Renal pelvis (tissue), 1 donor: ENCODE measurements at regions not wholly inside any gene's neighbourhood (a gene's known extent, or its start where the extent isn't known, plus 50 kb on each side); places are given as distances from the start of the nearest gene placed in this dataset.

Source experiments
- DNase-seq: peaks from one replicate; pipeline ENCODE4 v3.0.0-alpha.2; 2013

GRCh38 chr12:45549337-45549902 is 180.1 kb upstream of the ARID2 start:
- no peak for DNase-seq

DNA sequence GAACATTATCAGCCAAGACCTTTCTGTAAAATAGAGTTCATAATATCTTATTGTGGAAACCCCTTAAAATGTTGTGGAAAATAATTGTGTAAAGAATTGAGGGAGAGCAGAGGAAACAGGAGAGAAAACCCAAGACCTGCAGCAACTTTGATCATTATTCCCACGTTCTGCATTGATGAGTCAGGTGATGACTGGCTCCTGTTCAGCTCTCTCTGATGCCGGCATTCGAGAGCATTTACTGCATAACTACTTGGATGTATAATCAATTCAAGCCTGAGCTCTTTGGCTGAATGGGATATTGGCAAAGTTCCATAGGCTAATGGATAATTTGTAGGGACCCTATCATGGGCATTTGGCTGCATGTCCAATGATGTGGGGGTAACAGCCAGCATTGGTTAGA is 176.3 kb upstream of the ARID2 start:
- no peak for DNase-seq

DNA sequence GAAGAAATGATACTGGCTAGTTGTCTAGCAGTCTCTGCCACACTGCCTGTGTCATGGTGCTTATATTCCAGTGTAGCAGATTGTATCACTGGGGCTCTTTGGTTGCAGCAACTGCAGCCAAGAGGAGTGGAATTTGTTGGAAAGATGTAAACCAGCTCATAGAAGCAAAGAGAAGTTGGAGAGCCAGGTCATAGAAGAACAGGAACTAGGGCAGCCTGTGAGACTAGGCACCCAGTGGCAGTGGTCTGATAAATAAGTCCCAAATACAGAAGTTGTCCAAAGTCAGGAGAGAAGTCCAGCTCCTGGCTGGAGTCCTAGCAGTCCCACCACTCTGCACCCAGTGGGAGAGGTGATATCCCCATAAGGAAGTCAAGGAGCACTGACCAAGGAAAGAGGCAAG is 172.5 kb upstream of the ARID2 start:
- DNase-seq, result no peak

- DNase-seq, result no peak
Measured at GRCh38 chr12:45558353-45558752, 171.2 kb upstream of the ARID2 start.

DNA sequence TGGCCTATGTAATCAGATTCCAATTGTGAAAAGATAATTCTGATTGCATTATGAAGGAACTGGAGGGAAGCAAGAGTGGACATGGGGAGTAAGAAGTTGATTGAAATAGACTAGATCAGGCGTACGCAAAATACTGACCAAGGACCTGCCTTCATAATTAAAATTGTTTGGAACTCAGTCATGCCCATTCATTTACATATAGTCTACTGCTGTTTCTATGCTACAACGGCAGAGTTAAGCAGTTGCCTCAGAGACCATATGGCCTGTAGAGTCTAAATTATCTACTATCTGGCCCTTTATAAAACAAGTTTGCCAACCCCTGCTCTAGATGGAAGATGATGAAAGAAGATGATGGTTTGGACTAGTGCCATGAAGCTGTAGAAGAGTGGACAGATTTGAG is 170.0 kb upstream of the ARID2 start:
- no peak for DNase-seq

GRCh38 chr12:45560689-45561088 is 168.8 kb upstream of the ARID2 start:
- DNase-seq, result no peak

DNA sequence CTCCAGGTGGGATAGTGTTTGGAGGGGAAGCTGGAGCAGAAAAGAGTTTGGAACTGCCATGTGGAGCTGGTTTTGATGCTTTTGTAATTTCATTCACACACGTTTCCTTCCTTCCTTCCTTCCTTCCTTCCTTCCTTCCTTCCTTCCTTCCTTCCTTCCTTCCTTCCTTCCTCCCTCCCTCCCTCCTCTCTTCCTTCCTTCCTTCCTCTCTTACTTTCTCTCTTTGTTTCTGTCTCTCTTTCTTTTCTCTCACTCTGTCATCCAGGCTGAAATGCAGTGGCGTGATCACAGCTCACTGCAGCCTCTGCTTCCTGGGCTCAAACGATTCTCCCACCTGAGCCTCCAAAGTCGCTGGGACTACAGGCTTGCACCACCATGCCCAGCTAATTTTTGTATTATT is 168.0 kb upstream of the ARID2 start:
- no peak for DNase-seq

- no peak for DNase-seq
Measured at GRCh38 chr12:45565590-45565989, 163.9 kb upstream of the ARID2 start.

- DNase-seq, result no peak
Measured at GRCh38 chr12:45566257-45566656, 163.2 kb upstream of the ARID2 start.

GRCh38 chr12:45568808-45569207 is 160.7 kb upstream of the ARID2 start:
- peak; percentile 89 for DNase-seq

DNA sequence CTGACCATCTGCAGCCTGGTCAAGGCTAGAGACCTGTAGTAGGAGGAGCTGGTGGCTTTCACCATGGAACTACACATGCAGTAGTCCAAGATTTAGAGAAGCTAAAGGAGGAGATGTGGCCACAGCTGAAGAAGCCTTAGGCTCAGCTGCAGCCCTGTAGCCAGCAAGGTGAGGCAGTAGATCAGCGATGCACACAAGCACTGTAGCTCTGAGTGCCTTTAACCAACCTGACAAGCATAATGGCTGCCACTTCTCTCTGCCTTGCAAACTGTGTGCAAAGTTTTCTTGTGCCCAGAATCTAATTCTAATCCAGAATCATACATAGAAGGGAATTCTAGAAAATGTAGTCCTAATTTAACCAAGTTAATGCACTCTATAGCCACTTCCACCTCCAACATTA is 159.0 kb upstream of the ARID2 start:
- DNase-seq, result no peak

DNA sequence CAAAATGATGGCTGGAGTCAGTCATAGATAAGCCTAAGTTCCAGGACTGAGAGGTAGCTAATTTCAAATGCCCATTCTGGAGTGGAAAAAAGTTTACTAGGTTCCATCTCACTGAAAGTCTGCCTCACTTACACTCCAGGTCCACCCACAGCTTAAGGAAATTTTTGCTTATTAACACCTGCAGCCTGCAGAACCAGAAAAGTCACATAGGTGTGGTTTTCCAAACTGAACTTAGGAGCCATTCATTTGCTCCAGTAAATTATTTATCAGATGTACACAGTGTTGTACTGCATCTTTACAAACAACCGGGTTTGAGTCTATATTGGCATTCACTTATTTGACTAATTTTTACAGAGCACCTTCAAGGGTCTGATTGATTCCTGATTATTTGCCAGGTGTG is 157.4 kb upstream of the ARID2 start:
- DNase-seq, result no peak

GRCh38 chr12:45575417-45575816 is 154.1 kb upstream of the ARID2 start:
- no peak for DNase-seq

GRCh38 chr12:45575823-45576475 is 153.6 kb upstream of the ARID2 start:
- DNase-seq, result no peak

DNA sequence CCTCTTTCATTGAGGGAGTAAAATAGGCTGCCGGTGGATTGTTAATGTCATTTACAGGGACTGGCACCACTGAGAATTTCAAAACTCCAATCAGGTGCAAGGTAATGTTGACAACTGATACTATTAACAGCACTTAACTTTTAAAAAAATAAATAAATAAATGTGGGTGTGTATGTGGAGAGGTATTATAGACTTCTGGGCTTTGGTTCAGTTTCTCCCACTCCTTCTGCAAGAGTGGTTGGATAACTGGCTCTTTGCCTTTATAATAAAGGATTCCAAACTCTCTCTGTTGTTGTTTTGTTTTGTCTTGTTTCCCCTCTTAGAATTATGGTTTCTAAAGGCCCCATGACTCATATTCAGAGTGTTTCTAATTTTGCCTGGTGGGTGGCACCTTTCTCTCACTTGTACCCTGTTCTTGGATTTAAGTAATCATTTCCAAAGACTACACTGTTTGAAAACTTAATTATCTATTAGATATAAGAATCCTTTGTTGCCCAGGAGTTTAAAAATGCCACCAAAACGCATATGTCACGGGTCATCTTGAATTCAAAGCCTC is 151.6 kb upstream of the ARID2 start:
- DNase-seq, result no peak

DNA sequence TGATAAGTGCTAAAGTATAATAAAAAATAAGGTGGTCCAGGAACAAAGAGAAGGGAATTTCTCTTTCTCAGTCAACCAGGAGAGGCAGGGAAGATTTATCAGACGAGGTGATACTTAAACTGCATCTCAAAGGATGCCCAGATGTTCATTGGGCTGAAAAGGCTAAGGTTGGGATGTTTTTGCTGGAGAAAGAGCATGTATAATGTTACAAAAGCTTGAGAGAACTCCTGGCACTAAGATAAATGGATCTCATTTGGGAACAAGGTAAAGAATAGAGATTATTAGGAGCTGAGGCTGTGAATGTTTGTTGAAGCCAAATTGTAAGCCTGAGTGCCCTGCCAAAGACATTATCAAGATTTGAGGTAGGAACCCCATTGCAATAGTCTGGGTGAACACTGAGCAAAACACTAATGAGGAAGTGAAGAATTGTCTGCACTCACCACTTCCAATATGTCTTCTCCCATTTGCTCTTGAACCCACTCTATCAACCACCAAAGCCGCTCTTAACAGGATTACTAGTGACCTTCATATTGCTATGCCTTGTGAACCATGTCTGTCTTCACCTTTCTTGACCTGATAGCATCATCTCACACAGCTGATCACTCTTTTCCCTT is 149.0 kb upstream of the ARID2 start:
- DNase-seq, result peak; percentile 31

GRCh38 chr12:45581112-45581511 is 148.4 kb upstream of the ARID2 start:
- no peak for DNase-seq

DNA sequence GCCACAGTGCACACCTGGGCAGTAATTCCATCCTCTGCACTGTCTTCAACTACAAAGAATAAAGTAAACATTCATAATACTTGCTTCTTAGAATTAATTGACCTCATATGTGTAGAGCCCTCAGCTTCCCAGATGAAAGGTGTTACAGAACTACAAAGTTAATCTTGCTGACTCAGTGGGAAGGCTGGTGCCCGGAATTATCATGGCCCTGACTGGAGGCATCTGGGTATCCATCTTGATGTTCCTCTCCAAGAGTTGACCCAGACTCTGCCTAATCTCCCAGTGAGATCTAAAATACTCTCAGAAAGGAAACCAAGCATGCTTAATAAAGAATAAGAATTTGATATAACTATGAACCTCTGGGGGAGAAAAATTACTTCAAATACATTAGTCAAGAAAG is 147.0 kb upstream of the ARID2 start:
- DNase-seq, result no peak

DNA sequence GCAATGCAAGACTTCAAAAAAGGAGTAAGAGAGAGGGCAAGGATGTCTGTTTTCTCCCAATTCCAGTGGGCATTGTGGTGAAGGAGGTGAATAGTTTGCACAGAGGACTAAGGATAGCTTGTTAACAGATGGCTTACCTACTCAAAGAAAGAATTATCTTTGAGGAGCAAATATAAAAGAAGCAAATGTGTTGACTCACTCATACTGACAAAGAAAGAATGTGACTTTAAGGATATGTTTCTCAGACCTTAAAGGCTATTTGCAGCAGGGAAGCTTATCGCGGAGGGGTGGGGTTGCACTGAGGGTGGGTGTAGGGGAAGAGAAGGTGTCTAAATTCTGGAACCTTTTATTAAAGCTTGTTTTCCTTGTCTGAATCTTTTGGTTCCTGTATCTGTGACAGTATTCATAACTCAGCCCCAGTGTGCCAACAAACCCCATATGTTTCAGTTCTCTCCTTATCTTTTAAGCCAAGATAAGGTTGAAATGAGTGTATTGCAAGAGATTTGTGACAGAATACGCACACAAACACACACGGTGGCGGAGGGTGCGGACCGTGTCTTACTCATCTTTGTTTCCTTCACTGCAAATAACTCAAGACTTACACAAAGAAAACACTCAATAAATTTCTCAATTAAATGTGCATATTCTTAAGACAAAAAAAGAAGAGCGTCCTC is 146.4 kb upstream of the ARID2 start:
- DNase-seq, result no peak

DNA sequence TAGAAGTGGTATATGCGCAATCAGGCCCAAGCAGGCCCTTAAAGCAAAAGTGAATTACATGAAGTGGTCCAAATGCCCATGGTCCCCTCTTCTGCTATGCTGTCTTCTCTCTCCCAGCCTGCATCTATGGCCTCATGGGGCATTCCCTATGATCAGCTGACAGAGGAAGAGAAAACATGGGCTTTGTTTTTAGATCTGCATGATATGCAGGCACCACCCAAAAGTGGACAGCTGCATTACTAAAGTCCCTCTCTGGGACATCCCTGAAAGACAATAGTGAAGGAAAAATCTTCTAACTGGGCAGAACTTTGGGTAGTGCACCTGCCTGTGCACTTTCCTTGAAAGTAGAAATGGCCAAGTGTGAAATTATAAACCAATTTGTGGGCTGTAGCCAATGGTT is 145.2 kb upstream of the ARID2 start:
- no peak for DNase-seq

DNA sequence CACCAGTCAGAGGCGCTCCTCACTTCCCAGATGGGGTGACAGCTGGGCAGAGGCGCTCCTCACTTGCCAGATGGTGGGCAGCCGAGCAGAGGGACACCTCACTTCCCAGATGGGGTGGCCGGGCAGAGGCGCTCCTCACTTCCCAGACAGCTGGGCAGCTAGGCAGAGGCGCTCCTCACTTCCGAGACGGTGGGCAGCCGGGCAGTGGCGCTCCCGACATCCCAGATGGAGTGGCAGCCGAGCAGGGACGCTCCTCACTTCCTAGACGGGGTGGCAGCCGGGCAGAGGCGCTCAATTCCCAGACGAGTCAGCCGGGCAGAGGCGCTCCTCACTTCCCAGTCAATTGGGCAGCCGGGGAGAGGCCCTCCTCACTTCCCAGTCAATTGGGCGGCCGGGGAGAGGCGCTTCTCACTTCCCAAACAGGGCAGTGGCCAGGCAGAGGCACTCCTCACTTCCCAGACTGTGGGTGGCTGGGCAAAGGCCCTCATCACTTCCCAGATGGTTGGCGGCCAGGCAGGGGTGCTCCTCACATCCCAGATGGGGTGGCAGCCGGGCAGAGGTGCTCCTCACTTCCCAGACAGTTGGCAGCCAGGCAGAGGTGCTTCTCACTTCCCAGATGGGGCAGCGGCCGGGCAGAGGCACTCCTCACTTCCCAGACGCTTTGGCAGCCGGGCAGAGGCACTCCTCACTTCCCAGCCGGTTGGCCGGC is 143.8 kb upstream of the ARID2 start:
- no peak for DNase-seq

DNA sequence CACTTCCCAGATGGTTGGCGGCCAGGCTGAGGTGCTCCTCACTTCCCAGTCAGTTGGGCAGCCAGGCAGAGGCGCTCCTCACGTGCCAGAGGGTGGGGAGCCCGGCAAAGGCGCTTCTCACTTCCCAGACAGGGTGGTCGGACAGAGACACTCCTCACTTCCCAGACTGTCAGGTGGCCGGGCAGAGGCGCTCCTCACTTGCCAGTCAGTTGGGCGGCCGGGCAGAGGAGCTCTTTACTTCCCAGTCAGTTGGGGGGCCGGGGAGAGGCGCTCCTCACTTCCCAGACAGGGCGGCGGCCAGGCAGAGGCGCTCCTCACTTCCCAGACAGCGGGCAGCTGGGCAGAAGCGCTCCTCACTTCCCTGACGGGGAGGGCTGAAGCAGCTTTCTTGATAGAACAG is 143.0 kb upstream of the ARID2 start:
- no peak for DNase-seq
